Mesendoderm (in vitro differentiated cells): ENCODE measurements at regions not wholly inside any gene's neighbourhood (a gene's known extent, or its start where the extent isn't known, plus 50 kb on each side); places are given as distances from the start of the nearest gene placed in this dataset.

ENCODE experiments used
- DNase-seq: peaks from one replicate; pipeline ENCODE4 v3.0.0; 2013
- H2AK5ac ChIP-seq: 2 replicates; pipeline ENCODE4 v1.6.1; 2013; ENCODE audit warnings: low read length, inconsistent platforms
- H2BK120ac ChIP-seq: 2 replicates; pipeline ENCODE4 v1.6.1; 2013; ENCODE audit warnings: low read depth, mild to moderate bottlenecking, low read length, moderate library complexity, mixed read lengths
- H2BK15ac ChIP-seq: replicated peaks from 2 replicates; pipeline ENCODE4 v1.6.1; 2013; ENCODE audit warnings: low read depth, mild to moderate bottlenecking, moderate library complexity
- H2BK5ac ChIP-seq: 2 replicates; pipeline ENCODE4 v1.6.1; 2013; ENCODE audit warnings: low read length, inconsistent platforms
- H3K18ac ChIP-seq: 2 replicates; pipeline ENCODE4 v1.6.1; 2013; ENCODE audit warnings: mild to moderate bottlenecking, low read length, mixed read lengths
- H3K23ac ChIP-seq: one replicate; pipeline ENCODE4 v1.6.1; 2013; ENCODE audit warnings: low read length
- H3K27ac ChIP-seq: 2 replicates; pipeline ENCODE4 v1.5.1; 2013; ENCODE audit warnings: low read depth, mild to moderate bottlenecking, inconsistent platforms, low read length, moderate library complexity
- H3K27me3 ChIP-seq: 2 replicates; pipeline ENCODE4 v1.6.1; 2013; ENCODE audit warnings: low read length, control low read depth, mild to moderate bottlenecking, inconsistent platforms; ENCODE audit not compliant: insufficient read depth, poor library complexity
- H3K36me3 ChIP-seq: 2 replicates; pipeline ENCODE4 v1.6.1; 2013; ENCODE audit warnings: low read length, inconsistent platforms; ENCODE audit not compliant: control insufficient read depth, insufficient read depth
- H3K4ac ChIP-seq: one replicate; pipeline ENCODE4 v1.6.1; 2013; ENCODE audit warnings: low read depth, mild to moderate bottlenecking, low read length, moderate library complexity
- H3K4me1 ChIP-seq: 2 replicates; pipeline ENCODE4 v1.6.1; 2013; ENCODE audit warnings: low read depth, low read length, inconsistent platforms; ENCODE audit not compliant: control insufficient read depth
- H3K4me2 ChIP-seq: 2 replicates; pipeline ENCODE4 v1.6.1; 2013; ENCODE audit warnings: low read length
- H3K4me3 ChIP-seq: 2 replicates; pipeline ENCODE4 v1.5.1; 2013; ENCODE audit warnings: mild to moderate bottlenecking, low read length
- H3K56ac ChIP-seq: one replicate; pipeline ENCODE4 v1.6.1; 2013; ENCODE audit warnings: low read length
- H3K79me1 ChIP-seq: 2 replicates; pipeline ENCODE4 v1.6.1; 2013; ENCODE audit warnings: low read length, inconsistent platforms
- H3K79me2 ChIP-seq: 2 replicates; pipeline ENCODE4 v1.6.1; 2013; ENCODE audit warnings: mild to moderate bottlenecking, low read length; ENCODE audit not compliant: control insufficient read depth, insufficient read depth
- H3K9ac ChIP-seq: 2 replicates; pipeline ENCODE4 v1.6.1; 2013; ENCODE audit warnings: low read length, inconsistent platforms
- H4K5ac ChIP-seq: one replicate; pipeline ENCODE4 v1.6.1; 2013; ENCODE audit warnings: low read length
- H4K8ac ChIP-seq: one replicate; pipeline ENCODE4 v1.6.1; 2013; ENCODE audit warnings: low read depth, mild to moderate bottlenecking, control low read depth, low read length, moderate library complexity
- WGBS: extraction: QIAGEN DNeasy Blood & Tissue Kit; methylation state at CpG from one replicate; pipeline ENCODE4 v1.1.7; 2013; ENCODE audit warnings: low lambda C conversion rate, missing lambda C conversion rate; ENCODE audit not compliant: insufficient coverage; ENCODE audit errors: extremely low coverage; 5-methylcytosine and 5-hydroxymethylcytosine counted together

GRCh38 chr6:12446394-12446793, 156.2 kb downstream of the EDN1 start:
- peak overlapping the region; percentile 51 for H3K18ac ChIP-seq
- no peak overlapping the region for H4K5ac ChIP-seq
- H3K56ac ChIP-seq = no peak overlapping the region
- H3K79me1 ChIP-seq = no peaks in the 10 kb centered on the region
- no peaks in the 10 kb centered on the region for H3K79me2 ChIP-seq
- H3K9ac ChIP-seq = no peak overlapping the region
- no peak overlapping the region for H3K23ac ChIP-seq
- H3K27me3 ChIP-seq = no peaks in the 10 kb centered on the region
- no peak overlapping the region for H2BK120ac ChIP-seq
- no peak overlapping the region for H3K4ac ChIP-seq
- H3K36me3 ChIP-seq = no peaks in the 10 kb centered on the region
- WGBS = no CpG with 5 or more reads among the region's 1 CpG
- no peak overlapping the region for H4K8ac ChIP-seq
- H2BK15ac ChIP-seq = no peak overlapping the region
- H2AK5ac ChIP-seq = no peak overlapping the region
- H3K4me2 ChIP-seq = no peak overlapping the region
- H3K27ac ChIP-seq = no peak overlapping the region
- no peak for DNase-seq
- no peak overlapping the region for H3K4me3 ChIP-seq
- no peak overlapping the region for H2BK5ac ChIP-seq
- H3K4me1 ChIP-seq = no peaks in the 10 kb centered on the region

- H4K5ac ChIP-seq = no peak overlapping the region
- H2BK5ac ChIP-seq = no peak overlapping the region
- H3K27me3 ChIP-seq = no peaks in the 10 kb centered on the region
- no peaks in the 10 kb centered on the region for H3K79me2 ChIP-seq
- no peak overlapping the region for H3K23ac ChIP-seq
- H3K4me3 ChIP-seq = no peak overlapping the region
- no peak for DNase-seq
- no peak overlapping the region for H3K27ac ChIP-seq
- H4K8ac ChIP-seq = no peak overlapping the region
- H2AK5ac ChIP-seq = no peak overlapping the region
- no peaks in the 10 kb centered on the region for H3K4me1 ChIP-seq
- no peak overlapping the region for H2BK120ac ChIP-seq
- no peak overlapping the region for H3K56ac ChIP-seq
- H3K36me3 ChIP-seq = no peaks in the 10 kb centered on the region
- no CpG with 5 or more reads among the region's 4 CpGs for WGBS
- H3K4me2 ChIP-seq = no peak overlapping the region
- no peak overlapping the region for H3K9ac ChIP-seq
- no peak overlapping the region for H2BK15ac ChIP-seq
- no peak overlapping the region for H3K4ac ChIP-seq
- no peak overlapping the region for H3K18ac ChIP-seq
- H3K79me1 ChIP-seq = no peaks in the 10 kb centered on the region
Measured at GRCh38 chr6:12449447-12449846, 159.3 kb downstream of the EDN1 start.

- Histone ChIP-seq H4K5ac (no peak overlapping the region), H3K9ac (no peak overlapping the region), H3K79me1 (no peaks in the 10 kb centered on the region), H3K4me2 (no peak overlapping the region), H2BK15ac (no peak overlapping the region), H3K27ac (no peak overlapping the region), H3K4me3 (no peak overlapping the region), H3K23ac (no peak overlapping the region), H3K79me2 (no peaks in the 10 kb centered on the region), H3K4ac (no peak overlapping the region), H4K8ac (no peak overlapping the region), H3K27me3 (no peaks in the 10 kb centered on the region), H2BK120ac (no peak overlapping the region), H3K36me3 (no peaks in the 10 kb centered on the region), H2AK5ac (no peak overlapping the region), H3K4me1 (no peaks in the 10 kb centered on the region), H3K56ac (no peak overlapping the region), H2BK5ac (no peak overlapping the region), H3K18ac (no peak overlapping the region)
- DNase-seq = no peak
- WGBS = no CpG with 5 or more reads among the region's 1 CpG
Measured at GRCh38 chr6:12450467-12450866, 160.3 kb downstream of the EDN1 start.

- no peak overlapping the region for H2AK5ac ChIP-seq
- no peak overlapping the region for H3K4me2 ChIP-seq
- no peak overlapping the region for H2BK5ac ChIP-seq
- H4K8ac ChIP-seq = no peak overlapping the region
- no peak overlapping the region for H4K5ac ChIP-seq
- no peaks in the 10 kb centered on the region for H3K36me3 ChIP-seq
- H3K18ac ChIP-seq = no peak overlapping the region
- no peaks in the 10 kb centered on the region for H3K4me1 ChIP-seq
- H3K56ac ChIP-seq = no peak overlapping the region
- no peak overlapping the region for H3K4ac ChIP-seq
- no peak for DNase-seq
- no peak overlapping the region for H2BK15ac ChIP-seq
- H3K9ac ChIP-seq = no peak overlapping the region
- H3K79me2 ChIP-seq = no peaks in the 10 kb centered on the region
- no peak overlapping the region for H3K4me3 ChIP-seq
- no peak overlapping the region for H3K23ac ChIP-seq
- no peak overlapping the region for H3K27ac ChIP-seq
- H3K27me3 ChIP-seq = no peaks in the 10 kb centered on the region
- no peak overlapping the region for H2BK120ac ChIP-seq
- no peaks in the 10 kb centered on the region for H3K79me1 ChIP-seq
- no CpG with 5 or more reads among the region's 12 CpGs for WGBS
Measured at GRCh38 chr6:12456343-12456742, 166.2 kb downstream of the EDN1 start.

- DNase-seq = no peak
- Histone ChIP-seq H3K18ac (no peak overlapping the region), H2BK15ac (no peak overlapping the region), H4K8ac (no peak overlapping the region), H3K36me3 (no peaks in the 10 kb centered on the region), H3K9ac (no peak overlapping the region), H3K4me3 (no peak overlapping the region), H3K56ac (no peak overlapping the region), H3K27me3 (no peaks in the 10 kb centered on the region), H2BK120ac (no peak overlapping the region), H2BK5ac (no peak overlapping the region), H3K4ac (no peak overlapping the region), H2AK5ac (no peak overlapping the region), H3K79me1 (no peaks in the 10 kb centered on the region), H3K23ac (no peak overlapping the region), H3K27ac (no peak overlapping the region), H3K79me2 (no peaks in the 10 kb centered on the region), H3K4me1 (no peaks in the 10 kb centered on the region), H3K4me2 (no peak overlapping the region), H4K5ac (no peak overlapping the region)
- WGBS = no CpG with 5 or more reads among the region's 3 CpGs
Measured at GRCh38 chr6:12457094-12457493, 166.9 kb downstream of the EDN1 start.

GRCh38 chr6:12458558-12458957, 168.4 kb downstream of the EDN1 start:
- no CpG with 5 or more reads among the region's 5 CpGs for WGBS
- H3K56ac ChIP-seq = no peak overlapping the region
- H3K79me2 ChIP-seq = no peaks in the 10 kb centered on the region

More at GRCh38 chr6:12458558-12458957, 168.4 kb downstream of the EDN1 start:
- H2BK15ac ChIP-seq = no peak overlapping the region
- H3K36me3 ChIP-seq = no peaks in the 10 kb centered on the region
- H4K8ac ChIP-seq = no peak overlapping the region
- H2BK120ac ChIP-seq = no peak overlapping the region
- H3K4me3 ChIP-seq = no peak overlapping the region
- no peaks in the 10 kb centered on the region for H3K79me1 ChIP-seq
- H3K4me2 ChIP-seq = no peak overlapping the region
- no peak overlapping the region for H4K5ac ChIP-seq
- H3K4ac ChIP-seq = no peak overlapping the region
- no peak overlapping the region for H2AK5ac ChIP-seq
- no peak overlapping the region for H3K9ac ChIP-seq
- no peak overlapping the region for H3K18ac ChIP-seq
- no peaks in the 10 kb centered on the region for H3K4me1 ChIP-seq
- no peak overlapping the region for H3K27ac ChIP-seq
- H3K27me3 ChIP-seq = no peaks in the 10 kb centered on the region
- no peak overlapping the region for H2BK5ac ChIP-seq
- DNase-seq = no peak
- no peak overlapping the region for H3K23ac ChIP-seq
